Naive thymus-derived CD8-positive, alpha-beta T cell (primary cell): ENCODE measurements at regions not wholly inside any gene's neighbourhood (a gene's known extent, or its start where the extent isn't known, plus 50 kb on each side); places are given as distances from the start of the nearest gene placed in this dataset.

ENCODE experiments used
- ATAC-seq, 2 donors: fragments of 150-1000 bp; cut with Tn5 transposase in 1 of 2; sonication (Bioruptor Pico), chemical (Tn5 transposase) in 1 of 2; 1 replicate in 1 of 2; 2 replicates in 1 of 2; pipeline ENCODE4 v1.10.0; 2021; ENCODE audit warnings: mild to moderate bottlenecking in 2 of 2, moderate library complexity in 2 of 2
- POLR2A ChIA-PET: fragments of 350-600 bp; sonication (Branson Sonifier 250); formaldehyde crosslinking; loops from one replicate; lab custom pipeline; 2021; ENCODE audit warnings: antibody characterized with exemption; lab: Charles Lee
- DNase-seq, 10 donors: peaks; one replicate each; pipeline versions ENCODE4 v3.0.0 to v3.0.0-alpha.2; 2020 to 2022
- H3K27ac Mint-ChIP-seq, 10 donors: one replicate each; pipeline ENCODE4 v1.8.0; 2020 to 2022; ENCODE audit warnings: mild to moderate bottlenecking in 10 of 10, mixed read lengths in 10 of 10, moderate library complexity in 4 of 10, inconsistent platforms in 1 of 10
- H3K27me3 Mint-ChIP-seq, 5 donors: one replicate each; pipeline ENCODE4 v1.8.0; 2021 to 2022; ENCODE audit warnings: mixed read lengths in 5 of 5
- H3K36me3 Mint-ChIP-seq, 3 donors: one replicate each; pipeline ENCODE4 v1.8.0; 2020 to 2022; ENCODE audit warnings: mixed read lengths in 3 of 3, mild to moderate bottlenecking in 2 of 3, inconsistent platforms in 1 of 3
- H3K4me1 Mint-ChIP-seq, 4 donors: one replicate each; pipeline ENCODE4 v1.8.0; 2021 to 2022; ENCODE audit warnings: mixed read lengths in 4 of 4
- H3K4me3 Mint-ChIP-seq, 10 donors: one replicate each; pipeline ENCODE4 v1.8.0; 2020 to 2022; ENCODE audit warnings: mild to moderate bottlenecking in 10 of 10, mixed read lengths in 10 of 10, moderate library complexity in 6 of 10, inconsistent platforms in 1 of 10
- H3K9me3 Mint-ChIP-seq, 9 donors: one replicate each; pipeline ENCODE4 v1.8.0; 2020 to 2022; ENCODE audit warnings: mixed read lengths in 9 of 9, mild to moderate bottlenecking in 3 of 9, inconsistent platforms in 1 of 9, moderate library complexity in 1 of 9

DNA sequence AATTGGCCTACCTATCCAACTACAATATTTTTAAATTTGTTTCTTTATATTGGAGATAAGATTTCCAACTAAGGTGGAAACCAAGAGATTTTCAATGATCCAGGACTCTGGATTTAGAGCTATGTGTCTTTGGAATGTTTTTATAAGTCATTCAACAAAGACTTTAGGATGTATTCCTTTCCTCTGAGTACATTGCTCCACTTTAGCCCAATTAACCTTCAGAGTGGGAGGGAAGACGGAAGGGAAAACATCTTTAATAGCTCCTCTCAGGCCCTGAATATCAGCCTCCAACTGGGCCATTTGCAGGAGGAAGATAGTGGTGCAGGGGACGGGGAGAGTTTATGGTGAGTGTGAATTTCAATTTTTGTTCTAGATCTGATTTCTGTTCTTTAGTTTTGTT, 239.2 kb downstream of the PIK3R1 start:
- H3K4me3 Mint-ChIP-seq = no peak overlapping the region
- H3K27me3 Mint-ChIP-seq = no peaks in the 10 kb centered on the region
- peaks cover 10 to 17% (median 14%) of the 10 kb centered on the region in 4 donors for H3K4me1 Mint-ChIP-seq
- H3K36me3 Mint-ChIP-seq = peaks cover 0 to 4% (median 0%) of the 10 kb centered on the region in 3 donors
- H3K9me3 Mint-ChIP-seq = peaks cover 0 to 7% (median 0%) of the 10 kb centered on the region in 9 donors
- POLR2A ChIA-PET = no interaction called here
- ATAC-seq (no peak), DNase-seq (no peak)
- no peak overlapping the region for H3K27ac Mint-ChIP-seq

DNA sequence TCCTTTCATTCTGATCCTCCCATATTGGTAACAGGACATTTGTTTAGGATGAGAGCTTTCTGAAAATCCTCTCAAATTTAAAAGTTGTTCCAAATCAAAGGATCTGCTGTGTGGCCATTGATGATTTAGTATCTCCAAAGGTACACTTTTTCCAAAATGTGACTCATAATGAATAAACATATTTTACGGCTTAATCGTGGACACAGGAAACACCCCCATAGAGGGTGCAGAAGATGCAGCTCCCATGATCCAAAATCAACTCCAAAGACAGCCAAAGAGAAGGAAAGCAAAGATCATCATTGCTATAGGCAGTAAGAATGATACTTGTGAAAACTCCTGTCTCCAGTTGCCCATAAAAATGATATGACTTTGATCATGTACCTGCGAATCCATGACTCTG, 239.7 kb downstream of the PIK3R1 start:
- ATAC-seq = no peak
- Mint-ChIP-seq H3K4me1 (peaks cover 12 to 21% (median 15%) of the 10 kb centered on the region in 4 donors), H3K36me3 (peaks cover 0 to 4% (median 0%) of the 10 kb centered on the region in 3 donors), H3K4me3 (no peak overlapping the region), H3K9me3 (peaks cover 0 to 7% (median 0%) of the 10 kb centered on the region in 9 donors), H3K27me3 (no peaks in the 10 kb centered on the region), H3K27ac (no peak overlapping the region)
- POLR2A ChIA-PET = no interaction called here
- DNase-seq = no peak

DNA sequence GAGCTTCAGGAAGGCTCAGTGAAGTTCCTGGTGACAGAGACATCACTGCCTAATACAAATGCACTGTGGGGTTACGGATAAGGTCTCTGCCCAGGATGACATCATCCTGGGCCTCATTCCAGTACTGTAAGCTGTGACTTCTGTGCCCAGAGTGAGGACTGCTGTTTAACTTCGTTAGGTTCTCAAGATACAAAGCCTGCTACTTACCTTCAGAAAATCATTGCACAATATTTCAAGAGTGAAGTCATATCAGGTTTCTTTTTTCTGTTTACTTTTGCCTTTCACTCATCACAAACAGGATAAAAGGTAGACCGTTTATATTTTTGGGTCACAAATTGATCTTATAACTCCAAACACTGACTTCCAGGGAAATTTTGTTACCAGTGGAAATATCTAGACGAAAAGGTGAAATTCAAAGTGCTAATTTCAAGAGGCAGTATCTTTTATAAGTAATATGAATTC, 241.2 kb downstream of the PIK3R1 start:
- POLR2A ChIA-PET = no interaction called here
- ATAC-seq (no peak), DNase-seq (no peak)
- Mint-ChIP-seq H3K4me3 (no peak overlapping the region), H3K27ac (no peak overlapping the region), H3K27me3 (no peaks in the 10 kb centered on the region), H3K36me3 (peaks cover 0 to 4% (median 0%) of the 10 kb centered on the region in 3 donors), H3K4me1 (peaks cover 12 to 21% (median 15%) of the 10 kb centered on the region in 4 donors), H3K9me3 (peaks cover 0 to 7% (median 0%) of the 10 kb centered on the region in 9 donors)

- DNase-seq = no peak
- H3K4me3 Mint-ChIP-seq = no peak overlapping the region
- H3K27ac Mint-ChIP-seq = no peak overlapping the region
- H3K36me3 Mint-ChIP-seq = peaks cover 0 to 4% (median 0%) of the 10 kb centered on the region in 3 donors
- peaks cover 12 to 21% (median 15%) of the 10 kb centered on the region in 4 donors for H3K4me1 Mint-ChIP-seq
- ATAC-seq = no peak
- H3K27me3 Mint-ChIP-seq = no peaks in the 10 kb centered on the region
- POLR2A ChIA-PET = no interaction called here
- H3K9me3 Mint-ChIP-seq = peaks cover 0 to 7% (median 0%) of the 10 kb centered on the region in 9 donors
Observed at GRCh38 chr5:68457285-68457684, 241.7 kb downstream of the PIK3R1 start.

DNA sequence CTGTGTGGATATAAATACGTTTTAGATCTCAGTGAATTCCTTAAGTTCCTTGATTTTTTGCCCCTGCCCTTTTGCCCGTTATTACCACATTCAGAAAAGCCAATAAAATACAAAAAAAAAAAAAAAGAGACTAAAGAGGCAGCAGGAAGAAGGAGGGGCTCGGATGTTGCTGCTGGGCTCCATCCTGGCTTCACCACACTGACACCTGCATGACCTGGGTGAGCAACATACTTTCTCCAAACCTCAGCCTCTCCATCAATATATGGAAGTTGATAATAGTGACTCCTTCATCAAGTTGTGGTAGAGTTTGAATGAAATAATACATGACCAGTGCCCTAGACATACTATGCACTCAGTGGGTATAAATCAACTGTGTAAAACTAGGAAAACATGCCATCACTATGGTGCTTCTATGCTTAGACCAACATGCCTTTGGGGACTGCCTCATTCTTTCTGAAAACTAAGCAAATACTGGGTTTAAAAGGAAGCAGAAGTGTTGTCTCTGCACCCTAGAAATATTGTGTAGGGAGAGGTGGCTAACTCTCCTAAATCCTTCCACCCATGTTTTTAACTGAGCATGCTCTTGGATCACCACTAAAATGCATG, 243.0 kb downstream of the PIK3R1 start:
- Mint-ChIP-seq H3K4me1 (peaks cover 12 to 21% (median 15%) of the 10 kb centered on the region in 4 donors), H3K27me3 (no peaks in the 10 kb centered on the region), H3K27ac (peak overlapping the region in 1 of 10 donors; percentile 22), H3K36me3 (peaks cover 0 to 4% (median 0%) of the 10 kb centered on the region in 3 donors), H3K4me3 (no peak overlapping the region), H3K9me3 (peaks cover 0 to 7% (median 0%) of the 10 kb centered on the region in 9 donors)
- ATAC-seq (peak in 1 of 2 donors; percentile 77), DNase-seq (peak in 4 of 10 donors; percentile 16 to 25 (median 20))
- POLR2A ChIA-PET = no interaction called here

GRCh38 chr5:68459093-68459809, 243.7 kb downstream of the PIK3R1 start:
- H3K36me3 Mint-ChIP-seq = peaks cover 0 to 2% (median 0%) of the 10 kb centered on the region in 3 donors
- H3K27ac Mint-ChIP-seq = no peak overlapping the region
- no peak overlapping the region for H3K4me3 Mint-ChIP-seq
- DNase-seq = no peak
- no peak for ATAC-seq
- H3K9me3 Mint-ChIP-seq = peaks cover 0 to 1% (median 0%) of the 10 kb centered on the region in 9 donors
- no peaks in the 10 kb centered on the region for H3K27me3 Mint-ChIP-seq
- POLR2A ChIA-PET = interaction anchor here (0.6 kb wide), 1 partner anchor 684 kb away, joined by 3 read pairs; no protein-coding TSS in a partner anchor
- peaks cover 12 to 21% (median 15%) of the 10 kb centered on the region in 4 donors for H3K4me1 Mint-ChIP-seq

- Mint-ChIP-seq H3K27me3 (no peaks in the 10 kb centered on the region), H3K36me3 (no peaks in the 10 kb centered on the region), H3K4me1 (peaks cover 12 to 21% (median 15%) of the 10 kb centered on the region in 4 donors), H3K9me3 (no peaks in the 10 kb centered on the region), H3K27ac (peak overlapping the region in 1 of 10 donors; percentile 32), H3K4me3 (no peak overlapping the region)
- no peak for DNase-seq
- POLR2A ChIA-PET = interaction anchor here (0.6 kb wide), 2 partner anchors 188 to 685 kb away, joined by 3 to 5 read pairs; no protein-coding TSS in a partner anchor
- no peak for ATAC-seq
Observed at GRCh38 chr5:68459810-68460139, 244.2 kb downstream of the PIK3R1 start.

GRCh38 chr5:68460147-68460798, 244.7 kb downstream of the PIK3R1 start:
- peak overlapping the region in 1 of 10 donors; percentile 32 for H3K27ac Mint-ChIP-seq
- no peaks in the 10 kb centered on the region for H3K9me3 Mint-ChIP-seq
- DNase-seq = peak in 9 of 10 donors; percentile 2 to 70 (median 42)

GRCh38 chr5:68463606-68464005, 248.1 kb downstream of the PIK3R1 start:
- H3K4me1 Mint-ChIP-seq = peaks cover 4 to 12% (median 5%) of the 10 kb centered on the region in 4 donors
- no peaks in the 10 kb centered on the region for H3K36me3 Mint-ChIP-seq
- no peak overlapping the region for H3K4me3 Mint-ChIP-seq
- H3K9me3 Mint-ChIP-seq = no peaks in the 10 kb centered on the region
- ATAC-seq (no peak), DNase-seq (no peak)
- POLR2A ChIA-PET = no interaction called here
- no peaks in the 10 kb centered on the region for H3K27me3 Mint-ChIP-seq
- H3K27ac Mint-ChIP-seq = no peak overlapping the region

More at GRCh38 chr5:68460147-68460798, 244.7 kb downstream of the PIK3R1 start:
- Mint-ChIP-seq H3K4me1 (peaks cover 12 to 21% (median 15%) of the 10 kb centered on the region in 4 donors), H3K4me3 (no peak overlapping the region), H3K36me3 (no peaks in the 10 kb centered on the region), H3K27me3 (no peaks in the 10 kb centered on the region)
- ATAC-seq = peak; percentile 66 to 69
- POLR2A ChIA-PET = interaction anchor here (0.6 kb wide), 2 partner anchors 188 to 685 kb away, joined by 3 to 5 read pairs; no protein-coding TSS in a partner anchor

- POLR2A ChIA-PET = no interaction called here
Observed at GRCh38 chr5:68464424-68464823, 248.9 kb downstream of the PIK3R1 start.

GRCh38 chr5:68465133-68465532, 249.6 kb downstream of the PIK3R1 start:
- Mint-ChIP-seq H3K4me1 (peaks cover 0 to under 1% (median 0%) of the 10 kb centered on the region in 4 donors), H3K27me3 (no peaks in the 10 kb centered on the region), H3K9me3 (no peaks in the 10 kb centered on the region), H3K27ac (no peak overlapping the region), H3K4me3 (no peak overlapping the region), H3K36me3 (no peaks in the 10 kb centered on the region)
- ATAC-seq (no peak), DNase-seq (no peak)
- POLR2A ChIA-PET = no interaction called here

More at GRCh38 chr5:68464424-68464823, 248.9 kb downstream of the PIK3R1 start:
- H3K9me3 Mint-ChIP-seq = no peaks in the 10 kb centered on the region
- H3K4me3 Mint-ChIP-seq = no peak overlapping the region
- H3K4me1 Mint-ChIP-seq = peaks cover 0 to 4% (median 2%) of the 10 kb centered on the region in 4 donors
- DNase-seq (no peak), ATAC-seq (peak in 1 of 2 donors; percentile 37)
- no peaks in the 10 kb centered on the region for H3K36me3 Mint-ChIP-seq
- no peak overlapping the region for H3K27ac Mint-ChIP-seq
- H3K27me3 Mint-ChIP-seq = no peaks in the 10 kb centered on the region

DNA sequence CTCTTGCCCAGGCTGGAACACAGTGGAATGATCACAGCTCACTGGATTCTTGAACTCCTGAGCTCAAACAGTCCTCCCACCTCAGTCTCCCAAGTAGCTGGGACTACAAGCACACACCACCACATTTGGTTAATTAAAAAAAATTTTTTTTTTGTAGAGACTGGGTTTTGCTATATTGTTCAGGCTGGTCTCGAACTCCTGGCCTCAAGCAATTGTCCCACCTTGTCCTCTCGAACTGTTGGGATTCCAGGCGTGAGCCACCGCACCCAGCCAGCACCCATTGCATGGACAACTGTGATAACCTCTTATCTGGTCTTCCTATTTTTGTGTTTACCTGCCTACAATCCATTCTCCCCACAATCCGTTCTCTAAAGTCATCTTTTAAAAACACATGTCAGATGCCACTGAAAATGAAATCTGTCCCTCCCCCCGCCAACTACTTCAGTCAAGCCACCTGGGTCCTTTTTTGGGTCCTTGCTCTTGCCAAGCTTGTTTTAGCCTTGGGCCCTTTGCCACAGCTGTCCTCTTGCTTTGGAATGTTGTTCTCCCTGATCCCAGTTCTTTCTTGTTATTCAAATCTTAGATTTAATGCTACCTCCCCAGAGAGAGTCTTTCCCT, 250.5 kb downstream of the PIK3R1 start:
- no peaks in the 10 kb centered on the region for H3K27me3 Mint-ChIP-seq
- no peaks in the 10 kb centered on the region for H3K36me3 Mint-ChIP-seq
- ATAC-seq (no peak), DNase-seq (no peak)
- no peak overlapping the region for H3K27ac Mint-ChIP-seq
- POLR2A ChIA-PET = no interaction called here
- no peak overlapping the region for H3K4me3 Mint-ChIP-seq
- H3K9me3 Mint-ChIP-seq = no peaks in the 10 kb centered on the region
- H3K4me1 Mint-ChIP-seq = no peaks in the 10 kb centered on the region
